ENCODE measurements at regions not wholly inside any gene's neighbourhood (a gene's known extent, or its start where the extent isn't known, plus 50 kb on each side); places are given as distances from the start of the nearest gene placed in this dataset.
"Not testable (repeated sequence)": the region's sequence is repeated elsewhere in the genome, so short reads cannot be mapped to it uniquely, and the experiment has no call there.

DNA sequence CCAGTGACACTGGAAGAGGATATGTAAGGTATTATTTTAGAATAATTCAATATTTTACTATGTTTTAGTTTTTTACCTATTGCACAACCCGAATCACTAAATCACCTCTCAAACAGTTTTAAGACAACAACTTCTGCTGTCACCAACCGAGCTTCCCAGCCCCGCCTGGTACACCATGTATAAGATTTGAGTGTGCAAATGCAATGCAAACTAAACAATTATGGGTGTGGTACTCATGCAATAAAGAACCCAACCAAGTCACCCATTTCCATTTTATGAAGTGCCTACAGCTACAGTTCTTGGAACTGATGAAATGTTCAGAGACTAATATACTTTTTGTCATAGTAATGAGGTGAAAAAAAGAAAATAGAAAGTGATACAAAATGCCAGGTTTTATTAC lies 256.2 kb downstream of the TAFA4 start:
- H3K36me3 ChIP-seq, result no peaks in the 10 kb centered on the region
- no peak overlapping the region for H3K4me2 ChIP-seq
- H3K27me3 ChIP-seq, result no peaks in the 10 kb centered on the region
- no peak for TF ChIP-seq Cebpa-rat (IDR thresholded peaks at IDR 0.05)
- no peaks in the 10 kb centered on the region for H3K9me3 ChIP-seq
- no peaks in the 10 kb centered on the region for H4K20me1 ChIP-seq
- H3K9ac ChIP-seq, result no peak overlapping the region
- H3K4me1 ChIP-seq, result no peaks in the 10 kb centered on the region
- no peak overlapping the region for H3K27ac ChIP-seq
- no peak overlapping the region for H3K4me3 ChIP-seq

DNA sequence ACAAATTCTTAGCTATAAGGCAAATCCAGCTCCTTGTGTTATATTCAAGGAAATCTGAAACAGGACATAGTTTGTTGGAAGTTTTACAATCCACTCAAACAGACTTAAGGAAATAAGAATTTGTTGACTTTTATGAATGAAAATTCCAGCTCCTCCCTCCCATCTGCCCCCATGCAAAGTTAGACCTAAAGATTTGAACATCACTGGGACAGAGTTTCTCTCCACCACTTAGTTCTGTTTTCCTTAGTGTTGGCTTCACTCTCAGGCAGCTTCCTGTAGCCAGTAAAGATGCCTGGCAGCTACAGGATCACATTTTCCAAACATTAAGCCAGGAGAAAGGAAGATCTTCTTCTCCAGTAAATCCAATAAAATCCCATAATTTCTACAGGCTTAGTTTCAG lies 265.0 kb downstream of the TAFA4 start:
- no peaks in the 10 kb centered on the region for H4K20me1 ChIP-seq
- no peak overlapping the region for H3K27ac ChIP-seq
- no peaks in the 10 kb centered on the region for H3K27me3 ChIP-seq
- no peak overlapping the region for H3K4me3 ChIP-seq
- no peaks in the 10 kb centered on the region for H3K36me3 ChIP-seq
- TF ChIP-seq Cebpa-rat (IDR thresholded peaks at IDR 0.05), result no peak
- H3K4me2 ChIP-seq, result no peak overlapping the region
- H3K9me3 ChIP-seq, result no peaks in the 10 kb centered on the region
- H3K4me1 ChIP-seq, result peaks cover 6% of the 10 kb centered on the region; the same call in 1 of the 2 replicates
- no peak overlapping the region for H3K9ac ChIP-seq

DNA sequence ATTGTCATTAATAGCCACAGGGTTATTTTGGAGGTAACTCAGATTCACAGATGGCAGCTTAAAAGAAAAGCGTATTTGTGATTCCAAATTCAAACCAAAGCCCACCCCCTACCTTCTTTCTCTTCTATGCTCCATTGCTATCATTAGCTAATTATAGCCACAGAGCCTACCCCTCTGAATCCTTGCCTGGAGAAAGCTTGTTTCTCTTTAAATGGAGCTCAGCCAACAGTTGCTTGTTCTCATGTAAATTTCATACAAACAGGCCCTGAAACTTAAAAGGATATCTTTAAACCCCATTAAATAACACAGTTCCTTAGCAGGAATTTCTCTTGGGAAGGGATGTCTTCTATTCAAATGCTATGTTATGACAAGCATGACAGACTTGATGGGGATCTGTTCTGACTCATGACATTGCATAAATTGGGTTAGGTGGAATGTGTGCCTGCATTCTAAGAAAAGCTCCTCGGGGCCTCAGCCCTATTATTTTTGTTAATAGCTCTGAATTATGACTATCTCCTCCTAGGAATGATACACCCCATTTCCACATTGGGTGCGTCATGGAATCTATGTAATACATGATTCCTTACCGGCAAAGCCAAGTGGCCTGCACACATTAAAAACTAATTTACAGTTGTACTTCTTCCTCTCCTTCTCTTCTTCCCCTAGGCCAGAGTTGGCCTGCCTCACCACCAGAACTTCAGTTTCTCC lies 265.8 kb downstream of the TAFA4 start:
- no peak overlapping the region for H3K4me2 ChIP-seq
- no peaks in the 10 kb centered on the region for H3K27me3 ChIP-seq
- no peak for TF ChIP-seq Cebpa-rat (IDR thresholded peaks at IDR 0.05)
- H3K36me3 ChIP-seq, result no peaks in the 10 kb centered on the region
- H3K9me3 ChIP-seq, result no peaks in the 10 kb centered on the region
- peaks cover 6% of the 10 kb centered on the region; the same call in 1 of the 2 replicates for H3K4me1 ChIP-seq
- no peak overlapping the region for H3K9ac ChIP-seq
- H3K27ac ChIP-seq, result no peak overlapping the region
- H4K20me1 ChIP-seq, result no peaks in the 10 kb centered on the region
- no peak overlapping the region for H3K4me3 ChIP-seq

DNA sequence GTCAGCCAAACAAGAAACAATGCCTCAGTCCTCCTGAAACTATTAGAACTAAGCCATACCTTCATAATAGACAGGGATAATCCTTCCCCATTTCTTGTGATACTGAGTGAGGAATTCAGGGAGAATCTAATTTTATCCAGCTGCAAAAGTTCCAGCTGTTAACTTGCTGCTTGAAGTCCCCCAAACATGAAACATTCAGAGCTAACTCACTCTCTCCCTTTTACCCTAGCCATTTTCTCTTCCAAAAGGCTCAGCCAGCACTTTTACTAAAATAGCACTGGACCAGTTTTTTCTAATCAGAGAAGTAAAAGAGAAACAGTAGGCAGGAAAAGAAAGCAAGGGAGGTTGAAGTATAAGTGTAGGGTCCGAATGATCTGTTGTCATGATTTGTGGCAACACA lies 268.1 kb downstream of the TAFA4 start:
- Histone ChIP-seq H3K9ac (no peak overlapping the region), H3K4me3 (no peak overlapping the region), H3K4me1 (peaks cover 6% of the 10 kb centered on the region; the same call in 1 of the 2 replicates), H3K4me2 (no peak overlapping the region), H3K27me3 (no peaks in the 10 kb centered on the region), H3K9me3 (no peaks in the 10 kb centered on the region), H3K36me3 (no peaks in the 10 kb centered on the region), H4K20me1 (no peaks in the 10 kb centered on the region), H3K27ac (no peak overlapping the region)
- no peak for TF ChIP-seq Cebpa-rat (IDR thresholded peaks at IDR 0.05)

DNA sequence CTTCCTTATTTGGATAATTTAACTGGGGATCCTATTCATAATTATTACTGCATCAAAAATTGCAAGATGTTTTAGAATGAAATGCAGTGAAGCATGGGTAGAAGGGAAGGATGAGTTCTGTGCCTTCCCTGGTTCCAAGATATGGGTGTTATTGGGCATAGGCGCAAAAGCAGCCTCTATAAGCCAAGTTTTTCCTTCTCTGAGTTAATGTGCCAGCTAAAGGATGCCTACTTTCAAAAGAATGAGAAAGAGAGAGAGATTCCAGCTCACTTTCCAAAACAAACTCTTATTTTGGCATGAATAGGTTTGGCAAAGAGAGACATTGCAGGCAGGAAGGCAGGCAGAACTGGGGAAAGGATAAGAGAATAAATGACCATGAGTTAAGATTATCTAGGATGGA lies 270.2 kb downstream of the TAFA4 start:
- no peak for TF ChIP-seq Cebpa-rat (IDR thresholded peaks at IDR 0.05)
- no peak overlapping the region for H3K9ac ChIP-seq

DNA sequence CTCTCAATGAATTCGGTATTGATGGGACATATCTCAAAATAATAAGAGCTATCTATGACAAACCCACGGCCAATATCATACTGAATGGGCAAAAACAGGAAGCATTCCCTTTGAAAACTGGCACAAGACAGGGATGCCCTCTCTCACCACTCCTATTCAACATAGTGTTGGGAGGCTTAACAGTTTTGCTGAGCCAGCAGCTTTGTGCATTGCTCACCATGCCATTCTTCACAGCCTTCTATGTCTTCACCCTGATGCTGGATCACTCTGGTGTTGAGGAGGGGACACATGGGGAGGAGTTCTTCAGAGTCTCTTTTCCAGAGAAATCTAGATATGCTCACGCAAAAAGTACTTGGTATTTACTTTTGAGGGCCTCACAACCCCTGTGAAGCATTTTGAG lies 281.7 kb downstream of the TAFA4 start:
- H3K4me1 ChIP-seq, result peaks cover 41% of the 10 kb centered on the region
- H4K20me1 ChIP-seq, H3K4me2 ChIP-seq, H3K9me3 ChIP-seq, H3K9ac ChIP-seq, H3K4me3 ChIP-seq, H3K36me3 ChIP-seq, H3K27ac ChIP-seq, H3K27me3 ChIP-seq: not testable (repeated sequence)

More for the DNA sequence above, 270.2 kb downstream of the TAFA4 start:
- H3K27me3 ChIP-seq, result no peaks in the 10 kb centered on the region
- no peaks in the 10 kb centered on the region for H3K36me3 ChIP-seq
- peaks cover 6% of the 10 kb centered on the region; the same call in 1 of the 2 replicates for H3K4me1 ChIP-seq
- no peak overlapping the region for H3K4me3 ChIP-seq
- no peaks in the 10 kb centered on the region for H3K9me3 ChIP-seq
- no peak overlapping the region for H3K27ac ChIP-seq
- no peak overlapping the region for H3K4me2 ChIP-seq
- no peaks in the 10 kb centered on the region for H4K20me1 ChIP-seq

DNA sequence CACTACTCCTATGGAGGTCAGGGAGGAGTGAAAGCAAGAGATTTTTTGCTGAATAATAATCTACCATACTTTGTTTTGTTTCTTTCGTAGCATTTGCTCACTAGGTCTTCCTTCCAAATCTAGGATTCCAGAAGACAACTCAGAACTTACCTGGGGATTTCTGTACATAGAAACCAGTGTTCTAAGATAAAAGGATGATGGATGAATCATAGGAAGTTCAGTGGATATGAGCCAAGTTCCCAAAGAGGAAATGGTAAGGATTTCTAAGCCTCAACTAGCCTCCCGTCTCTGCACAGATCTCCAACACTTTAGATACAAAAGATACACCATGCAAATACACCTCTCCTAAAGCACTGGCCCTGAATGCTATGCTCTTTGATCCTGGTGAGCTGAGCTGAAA lies 283.9 kb downstream of the TAFA4 start:
- Histone ChIP-seq H3K4me2 (no peak overlapping the region), H3K27ac (no peak overlapping the region), H3K4me3 (no peak overlapping the region), H3K9me3 (no peaks in the 10 kb centered on the region), H3K36me3 (no peaks in the 10 kb centered on the region), H4K20me1 (no peaks in the 10 kb centered on the region), H3K4me1 (peaks cover 37% of the 10 kb centered on the region), H3K9ac (no peak overlapping the region), H3K27me3 (no peaks in the 10 kb centered on the region)
- TF ChIP-seq Cebpa-rat (IDR thresholded peaks at IDR 0.05), result no peak

DNA sequence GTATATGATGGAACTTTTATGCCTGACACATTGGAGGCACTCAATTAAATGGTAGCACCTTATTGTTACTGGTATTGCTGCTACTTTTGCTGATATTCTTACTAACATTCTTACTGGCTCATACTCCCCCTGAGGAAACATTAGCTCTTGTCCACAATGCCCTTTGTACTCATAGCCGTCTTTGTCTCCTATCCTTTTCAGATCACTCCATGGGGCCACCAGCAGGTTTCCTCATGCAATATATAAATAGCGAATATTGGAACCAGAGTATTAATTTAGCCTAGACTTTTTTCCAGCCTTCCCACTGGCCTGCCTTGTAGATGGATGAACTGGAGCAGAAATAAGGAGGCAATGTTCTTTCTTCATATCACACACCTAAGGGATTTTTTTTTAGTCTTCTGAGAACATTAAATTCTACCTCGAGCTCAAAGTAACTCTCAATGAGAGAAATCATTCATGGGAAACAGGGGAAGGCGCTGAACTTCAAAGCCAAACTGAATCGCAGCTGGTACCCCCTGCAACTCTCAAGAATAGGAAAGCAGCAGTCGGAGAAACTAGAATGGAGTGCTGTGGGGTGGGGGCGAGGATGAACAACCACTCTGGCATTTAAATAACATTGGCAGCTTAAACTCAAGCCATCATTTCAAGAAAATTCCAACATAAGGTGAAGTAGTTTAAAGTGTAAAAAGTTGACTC lies 300.3 kb downstream of the TAFA4 start:
- no peak overlapping the region for H3K4me2 ChIP-seq
- H3K36me3 ChIP-seq, result no peaks in the 10 kb centered on the region
- no peak overlapping the region for H3K9ac ChIP-seq
- no peaks in the 10 kb centered on the region for H3K4me1 ChIP-seq
- no peak overlapping the region for H3K27ac ChIP-seq
- no peaks in the 10 kb centered on the region for H3K27me3 ChIP-seq
- H3K9me3 ChIP-seq, result no peaks in the 10 kb centered on the region
- TF ChIP-seq Cebpa-rat (IDR thresholded peaks at IDR 0.05), result no peak
- no peak overlapping the region for H3K4me3 ChIP-seq
- no peaks in the 10 kb centered on the region for H4K20me1 ChIP-seq

DNA sequence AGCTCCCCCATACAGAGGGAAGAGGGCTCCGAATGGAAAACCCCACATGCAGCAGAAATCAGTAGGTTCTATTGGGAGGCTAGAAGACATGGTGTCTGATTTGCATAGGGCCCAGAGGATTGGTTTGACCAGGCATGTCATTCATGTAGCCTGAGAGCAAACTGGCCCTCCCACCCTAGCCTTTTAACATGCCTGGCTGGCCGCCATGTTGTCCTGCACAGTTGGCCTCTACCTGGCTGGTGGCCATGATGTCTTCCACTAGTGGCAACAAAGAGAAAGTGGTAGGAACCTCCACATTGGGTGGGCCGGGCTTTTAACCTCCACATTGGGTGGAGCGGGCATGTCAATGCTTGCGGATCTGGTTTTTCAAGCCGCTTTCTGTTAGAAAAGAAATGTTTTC lies 312.1 kb downstream of the TAFA4 start:
- no peaks in the 10 kb centered on the region for H3K4me1 ChIP-seq
- no peak overlapping the region for H3K4me3 ChIP-seq
- no peak overlapping the region for H3K9ac ChIP-seq
- no peaks in the 10 kb centered on the region for H4K20me1 ChIP-seq
- no peaks in the 10 kb centered on the region for H3K36me3 ChIP-seq
- TF ChIP-seq Cebpa-rat (IDR thresholded peaks at IDR 0.05), result no peak
- H3K27me3 ChIP-seq, result no peaks in the 10 kb centered on the region
- no peak overlapping the region for H3K27ac ChIP-seq
- no peaks in the 10 kb centered on the region for H3K9me3 ChIP-seq
- H3K4me2 ChIP-seq, result no peak overlapping the region

DNA sequence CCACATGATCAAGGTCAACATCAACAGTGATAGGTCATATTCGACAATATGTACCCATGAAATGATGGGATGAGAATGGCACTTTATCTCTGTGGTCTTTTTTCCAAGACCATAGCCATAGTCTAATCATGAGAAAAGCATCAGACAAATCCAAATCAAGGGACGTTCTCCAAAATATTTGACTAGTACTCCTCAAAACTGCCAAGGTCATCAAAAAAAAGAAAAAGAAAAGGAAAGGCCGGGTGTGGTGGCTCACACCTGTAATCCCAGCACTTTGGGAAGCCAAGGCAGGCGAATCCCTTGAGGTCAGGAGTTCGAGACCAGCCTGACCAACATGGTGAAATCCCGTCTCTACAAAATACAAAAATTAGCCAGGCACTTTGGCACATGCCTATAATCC lies 318.3 kb downstream of the TAFA4 start:
- Histone ChIP-seq H3K4me1 (no peaks in the 10 kb centered on the region), H3K27me3 (no peaks in the 10 kb centered on the region), H3K4me3 (no peak overlapping the region), H3K4me2 (no peak overlapping the region), H3K36me3 (no peaks in the 10 kb centered on the region), H4K20me1 (no peaks in the 10 kb centered on the region), H3K9me3 (peaks cover 11% of the 10 kb centered on the region), H3K27ac (no peak overlapping the region), H3K9ac (no peak overlapping the region)
- no peak for TF ChIP-seq Cebpa-rat (IDR thresholded peaks at IDR 0.05)

Measured in BLaER1 (cell line).